ENCODE measurements at regions not wholly inside any gene's neighbourhood (a gene's known extent, or its start where the extent isn't known, plus 50 kb on each side); places are given as distances from the start of the nearest gene placed in this dataset.

DNA sequence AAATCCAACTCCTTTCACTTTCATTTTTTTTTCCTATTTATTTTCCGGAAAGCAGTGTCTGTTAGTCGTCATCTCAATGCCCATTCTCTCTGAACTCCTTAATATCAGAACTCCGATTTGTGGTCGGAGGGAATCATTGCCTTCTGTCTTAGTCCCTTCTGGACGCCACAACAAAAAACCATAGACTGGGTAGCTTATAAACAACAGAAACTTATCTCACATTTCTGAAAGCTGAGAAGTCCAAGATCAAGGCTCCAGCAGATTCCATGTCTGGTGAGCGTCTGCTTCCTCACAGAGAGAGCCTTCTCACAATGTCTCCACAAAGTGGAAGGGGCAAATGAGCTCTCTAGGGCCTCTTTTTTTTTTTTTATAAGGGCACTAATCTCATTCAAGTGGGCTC lies 296.6 kb upstream of the CDH11 start:
- TF ChIP-seq, protein P1, sequence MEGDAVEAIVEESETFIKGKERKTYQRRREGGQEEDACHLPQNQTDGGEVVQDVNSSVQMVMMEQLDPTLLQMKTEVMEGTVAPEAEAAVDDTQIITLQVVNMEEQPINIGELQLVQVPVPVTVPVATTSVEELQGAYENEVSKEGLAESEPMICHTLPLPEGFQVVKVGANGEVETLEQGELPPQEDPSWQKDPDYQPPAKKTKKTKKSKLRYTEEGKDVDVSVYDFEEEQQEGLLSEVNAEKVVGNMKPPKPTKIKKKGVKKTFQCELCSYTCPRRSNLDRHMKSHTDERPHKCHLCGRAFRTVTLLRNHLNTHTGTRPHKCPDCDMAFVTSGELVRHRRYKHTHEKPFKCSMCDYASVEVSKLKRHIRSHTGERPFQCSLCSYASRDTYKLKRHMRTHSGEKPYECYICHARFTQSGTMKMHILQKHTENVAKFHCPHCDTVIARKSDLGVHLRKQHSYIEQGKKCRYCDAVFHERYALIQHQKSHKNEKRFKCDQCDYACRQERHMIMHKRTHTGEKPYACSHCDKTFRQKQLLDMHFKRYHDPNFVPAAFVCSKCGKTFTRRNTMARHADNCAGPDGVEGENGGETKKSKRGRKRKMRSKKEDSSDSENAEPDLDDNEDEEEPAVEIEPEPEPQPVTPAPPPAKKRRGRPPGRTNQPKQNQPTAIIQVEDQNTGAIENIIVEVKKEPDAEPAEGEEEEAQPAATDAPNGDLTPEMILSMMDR (IDR thresholded peaks at IDR 0.05), result no peak
- no peak for TF ChIP-seq POLR2A (IDR thresholded peaks at IDR 0.05)

Measured in Peyer's patch (tissue), 4 donors.